Endothelial cell of umbilical vein (primary cell): ENCODE measurements at regions not wholly inside any gene's neighbourhood (a gene's known extent, or its start where the extent isn't known, plus 50 kb on each side); places are given as distances from the start of the nearest gene placed in this dataset.

Experiments used
- CTCF ChIP-seq, 2 donors: IDR thresholded peaks; 1 replicate in 1 of 2; 2 replicates in 1 of 2; pipeline ENCODE4 v1.5.1; 2011; ENCODE audit warnings: low read length in 2 of 2, mild to moderate bottlenecking in 2 of 2, moderate library complexity in 2 of 2, control low read depth in 1 of 2, inconsistent platforms in 1 of 2, low read depth in 1 of 2; ENCODE audit not compliant: insufficient read depth in 1 of 2; ENCODE audit errors: extremely low read depth in 1 of 2
- GATA2 ChIP-seq: IDR thresholded peaks from 2 replicates; pipeline ENCODE4 v1.7.0; 2011; ENCODE audit warnings: low read depth, mild to moderate bottlenecking, moderate library complexity, mixed read lengths, low read length; ENCODE audit not compliant: insufficient read length, insufficient read depth
- MAX ChIP-seq: IDR thresholded peaks from 2 replicates; pipeline ENCODE4 v1.6.1; 2011; ENCODE audit not compliant: insufficient read depth, insufficient read length
- POLR2A ChIP-seq: IDR thresholded peaks from 2 replicates; pipeline ENCODE4 v1.6.1; 2012; ENCODE audit warnings: low read depth, mild to moderate bottlenecking, control low read depth, low read length
- POLR2AphosphoS5 ChIP-seq: IDR thresholded peaks from 2 replicates; pipeline ENCODE4 v1.6.1; 2012; ENCODE audit warnings: low read depth, mild to moderate bottlenecking, control low read depth, low read length, moderate library complexity; ENCODE audit not compliant: insufficient read depth

GRCh38 chr12:74747305-74747704 lies 209.7 kb downstream of the ATXN7L3B start:
- no peak for TF ChIP-seq CTCF (IDR thresholded peaks at IDR 0.05; ENCODE audit: extremely low read depth in 1 of 2, insufficient read depth in 1 of 2, low read depth in 1 of 2, low read length in 2 of 2)
- TF ChIP-seq POLR2A: no peak
- TF ChIP-seq GATA2: no peak
- TF ChIP-seq POLR2AphosphoS5: no peak
- TF ChIP-seq MAX: no peak
